PC-9 (cell line): ENCODE measurements at regions not wholly inside any gene's neighbourhood (a gene's known extent, or its start where the extent isn't known, plus 50 kb on each side); places are given as distances from the start of the nearest gene placed in this dataset.

ENCODE experiments used
- BruUV-seq: library from RNA; stranded (reverse); fragments of 400-500 nt; replicated peaks from 2 replicates; lab custom pipeline; 2021; lab: Mats Ljungman, UMichigan
- CTCF ChIA-PET: fragments of 300-600 bp; sonication (Branson Sonifier 250); formaldehyde crosslinking; loops from one replicate; lab custom pipeline; 2022; ENCODE audit warnings: antibody characterized with exemption; lab: Charles Lee
- POLR2A ChIA-PET: fragments of 300-600 bp; sonication (Branson Sonifier 250); formaldehyde crosslinking; loops from one replicate; lab custom pipeline; 2022; ENCODE audit warnings: antibody characterized with exemption; ENCODE audit not compliant: unreplicated experiment; lab: Charles Lee
- DNase-seq, 2 experiments: peaks; one replicate each; pipeline versions ENCODE4 v3.0.0 to v3.0.0-alpha.2; 2015 to 2022; ENCODE audit warnings: mixed read lengths in 1 of 2
- H2AFZ ChIP-seq: fragments of 200-600 bp; sonication (generic); 2 replicates; pipeline ENCODE4 v1.8.1; 2017; ENCODE audit warnings: antibody characterized with exemption
- H3F3A ChIP-seq: fragments of 200-600 bp; sonication (generic); 2 replicates; pipeline ENCODE4 v1.8.1; 2017; ENCODE audit warnings: antibody characterized with exemption, mild to moderate bottlenecking, low read depth; ENCODE audit not compliant: insufficient read depth
- H3K27ac ChIP-seq: fragments of 200-600 bp; sonication (generic); 2 replicates; pipeline ENCODE4 v1.6.1; 2016; ENCODE audit warnings: mixed run types
- H3K27me3 ChIP-seq: fragments of 200-600 bp; sonication (generic); 2 replicates; pipeline ENCODE4 v1.6.1; 2016; ENCODE audit warnings: low read depth, mixed run types; ENCODE audit not compliant: insufficient read depth
- H3K36me3 ChIP-seq: fragments of 200-600 bp; sonication (generic); 2 replicates; pipeline ENCODE4 v1.6.1; 2016; ENCODE audit warnings: low read depth, mixed run types
- H3K4me1 ChIP-seq: fragments of 200-600 bp; sonication (generic); replicated peaks from 2 replicates; pipeline ENCODE4 v1.6.1; 2016; ENCODE audit warnings: mixed run types; ENCODE audit not compliant: insufficient read depth
- H3K4me2 ChIP-seq: fragments of 200-600 bp; sonication (generic); 2 replicates; pipeline ENCODE4 v1.6.1; 2017; ENCODE audit warnings: mixed run types
- H3K4me3 ChIP-seq: fragments of 200-600 bp; sonication (generic); 2 replicates; pipeline ENCODE4 v1.6.1; 2016; ENCODE audit warnings: mixed run types
- H3K79me2 ChIP-seq: fragments of 200-600 bp; sonication (generic); 2 replicates; pipeline ENCODE4 v1.6.1; 2017; ENCODE audit warnings: low read depth, mixed run types
- H3K9me2 ChIP-seq: fragments of 200-600 bp; sonication (generic); 2 replicates; pipeline ENCODE4 v1.8.1; 2017; ENCODE audit warnings: mild to moderate bottlenecking; ENCODE audit not compliant: insufficient read depth
- H3K9me3 ChIP-seq: fragments of 200-600 bp; sonication (generic); 2 replicates; pipeline ENCODE4 v1.8.1; 2016; ENCODE audit warnings: low read depth; ENCODE audit not compliant: insufficient read depth
- H4K20me1 ChIP-seq: fragments of 200-600 bp; sonication (generic); 2 replicates; pipeline ENCODE4 v1.8.1; 2017; ENCODE audit not compliant: insufficient read depth
- EZH2 ChIP-seq: fragments of 200-600 bp; sonication (generic); IDR thresholded peaks from 2 replicates; pipeline ENCODE4 v1.8.0; 2017; ENCODE audit warnings: antibody characterized with exemption, low read depth
- intact Hi-C: fragments of 100-400 bp; cut with micrococcal nuclease; formaldehyde crosslinking; loops from one replicate; pipeline ENCODE4 v1.10.0; 2022; ENCODE audit not compliant: unreplicated experiment
- TF ChIP-seq, protein P1 (sequence below): fragments of 200-600 bp; sonication (generic); conservative IDR thresholded peaks from 2 replicates; pipeline ENCODE4 v1.6.1; 2017; ENCODE audit warnings: mixed run types, antibody characterized with exemption, mild to moderate bottlenecking, moderate library complexity

DNA sequence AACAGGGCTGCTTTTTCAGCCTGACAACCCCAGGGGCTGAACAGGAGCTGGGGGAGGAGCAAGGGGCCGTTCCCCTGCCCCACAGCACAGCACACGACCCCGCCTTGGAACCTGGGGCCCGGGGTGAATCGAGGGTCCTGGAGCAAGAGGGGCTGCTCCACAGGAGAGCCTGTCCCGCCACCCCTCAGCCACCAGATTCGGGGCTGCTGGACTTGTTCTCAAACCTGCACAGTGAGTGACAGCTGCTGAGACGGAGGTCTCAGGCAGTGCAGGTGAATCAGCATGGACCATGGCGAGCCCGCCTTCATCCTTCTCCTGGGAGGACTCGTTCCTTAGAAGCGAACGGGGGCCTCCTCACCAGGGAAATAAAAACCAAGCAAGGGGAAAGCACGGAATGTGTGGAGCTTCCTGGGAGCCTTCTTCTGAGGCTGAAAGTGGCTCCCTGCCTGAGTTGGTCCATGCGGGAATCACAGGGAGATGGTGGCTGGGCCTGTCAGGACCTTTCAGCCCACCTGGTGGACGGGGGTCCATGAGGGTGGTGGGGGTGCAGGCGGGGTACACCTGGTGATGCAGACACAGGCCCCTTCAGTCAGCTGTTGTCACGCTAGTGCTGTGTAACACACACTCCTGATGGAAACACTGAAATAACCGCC lies 125.4 kb downstream of the SIK1 start:
- no peaks in the 10 kb centered on the region for H3K36me3 ChIP-seq
- intact Hi-C loops, result no loop called here
- TF ChIP-seq, protein P1, sequence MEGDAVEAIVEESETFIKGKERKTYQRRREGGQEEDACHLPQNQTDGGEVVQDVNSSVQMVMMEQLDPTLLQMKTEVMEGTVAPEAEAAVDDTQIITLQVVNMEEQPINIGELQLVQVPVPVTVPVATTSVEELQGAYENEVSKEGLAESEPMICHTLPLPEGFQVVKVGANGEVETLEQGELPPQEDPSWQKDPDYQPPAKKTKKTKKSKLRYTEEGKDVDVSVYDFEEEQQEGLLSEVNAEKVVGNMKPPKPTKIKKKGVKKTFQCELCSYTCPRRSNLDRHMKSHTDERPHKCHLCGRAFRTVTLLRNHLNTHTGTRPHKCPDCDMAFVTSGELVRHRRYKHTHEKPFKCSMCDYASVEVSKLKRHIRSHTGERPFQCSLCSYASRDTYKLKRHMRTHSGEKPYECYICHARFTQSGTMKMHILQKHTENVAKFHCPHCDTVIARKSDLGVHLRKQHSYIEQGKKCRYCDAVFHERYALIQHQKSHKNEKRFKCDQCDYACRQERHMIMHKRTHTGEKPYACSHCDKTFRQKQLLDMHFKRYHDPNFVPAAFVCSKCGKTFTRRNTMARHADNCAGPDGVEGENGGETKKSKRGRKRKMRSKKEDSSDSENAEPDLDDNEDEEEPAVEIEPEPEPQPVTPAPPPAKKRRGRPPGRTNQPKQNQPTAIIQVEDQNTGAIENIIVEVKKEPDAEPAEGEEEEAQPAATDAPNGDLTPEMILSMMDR, result no peak
- TF ChIP-seq EZH2, result no peak
- no peak overlapping the region for H3K4me2 ChIP-seq
- no TSS peak for BruUV-seq
- H2AFZ ChIP-seq, result no peak overlapping the region
- H3K9me3 ChIP-seq, result no peaks in the 10 kb centered on the region
- no peak overlapping the region for H3K27ac ChIP-seq
- H3K4me1 ChIP-seq, result no peaks in the 10 kb centered on the region
- CTCF ChIA-PET, result no interaction called here
- no peaks in the 10 kb centered on the region for H3K79me2 ChIP-seq
- DNase-seq, result no peak
- H3K27me3 ChIP-seq, result no peaks in the 10 kb centered on the region
- POLR2A ChIA-PET, result no interaction called here
- H3K4me3 ChIP-seq, result no peak overlapping the region
- no peaks in the 10 kb centered on the region for H3F3A ChIP-seq
- no peaks in the 10 kb centered on the region for H3K9me2 ChIP-seq
- no peaks in the 10 kb centered on the region for H4K20me1 ChIP-seq

DNA sequence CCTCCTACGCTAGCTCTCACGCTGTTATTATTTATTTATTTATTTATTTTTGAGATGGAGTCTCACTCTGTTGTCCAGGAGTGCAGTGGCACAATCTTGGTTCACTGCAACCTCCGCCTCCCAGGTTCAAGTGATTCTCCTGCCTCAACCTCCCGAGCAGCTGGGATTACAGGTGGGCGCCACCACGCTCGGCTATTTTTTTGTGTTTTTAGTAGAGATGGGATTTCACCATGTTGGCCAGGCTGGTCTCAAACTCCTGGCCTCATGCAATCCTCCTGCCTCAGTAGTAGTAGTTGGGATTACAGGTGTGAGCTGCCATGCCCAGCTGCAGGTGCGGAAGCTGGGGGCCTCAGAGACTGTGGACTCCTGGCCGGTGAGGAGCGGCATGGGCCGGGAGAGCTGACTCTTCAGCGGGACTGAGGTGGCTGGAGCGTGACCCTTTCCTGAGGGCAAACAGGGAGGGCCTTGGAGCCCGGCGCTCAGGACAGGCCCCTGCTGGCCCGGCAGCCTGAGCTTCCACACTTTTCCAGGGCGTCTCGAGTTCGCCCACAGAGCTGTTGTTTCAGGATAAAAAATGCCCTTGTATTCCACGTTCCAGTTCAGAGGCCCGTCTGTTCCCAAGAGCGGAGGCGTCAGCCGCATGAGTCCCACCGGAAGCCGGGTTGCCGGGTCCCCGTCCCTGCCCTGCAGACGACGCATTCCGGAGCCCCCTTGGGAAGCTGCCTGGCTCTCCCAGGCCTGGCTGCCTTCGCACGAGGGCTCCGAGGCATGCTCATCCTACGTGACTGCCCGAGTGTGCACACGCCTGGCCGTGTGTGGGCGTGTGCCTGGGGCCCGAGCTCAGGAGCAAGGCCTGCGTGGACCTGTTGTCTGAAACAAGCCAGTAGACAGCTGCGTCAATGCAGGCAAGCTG lies 126.2 kb downstream of the SIK1 start:
- no peaks in the 10 kb centered on the region for H3K36me3 ChIP-seq
- H3K4me1 ChIP-seq, result no peaks in the 10 kb centered on the region
- H3K4me2 ChIP-seq, result no peak overlapping the region
- H3K27ac ChIP-seq, result no peak overlapping the region
- BruUV-seq, result no TSS peak
- intact Hi-C loops, result no loop called here
- no peaks in the 10 kb centered on the region for H3F3A ChIP-seq
- CTCF ChIA-PET, result no interaction called here
- H3K9me2 ChIP-seq, result no peaks in the 10 kb centered on the region
- no peaks in the 10 kb centered on the region for H3K9me3 ChIP-seq
- no peak for DNase-seq
- POLR2A ChIA-PET, result no interaction called here
- no peak overlapping the region for H2AFZ ChIP-seq
- H3K79me2 ChIP-seq, result no peaks in the 10 kb centered on the region
- no peak for TF ChIP-seq EZH2
- TF ChIP-seq, protein P1, result no peak
- H4K20me1 ChIP-seq, result no peaks in the 10 kb centered on the region
- no peak overlapping the region for H3K4me3 ChIP-seq
- H3K27me3 ChIP-seq, result no peaks in the 10 kb centered on the region

DNA sequence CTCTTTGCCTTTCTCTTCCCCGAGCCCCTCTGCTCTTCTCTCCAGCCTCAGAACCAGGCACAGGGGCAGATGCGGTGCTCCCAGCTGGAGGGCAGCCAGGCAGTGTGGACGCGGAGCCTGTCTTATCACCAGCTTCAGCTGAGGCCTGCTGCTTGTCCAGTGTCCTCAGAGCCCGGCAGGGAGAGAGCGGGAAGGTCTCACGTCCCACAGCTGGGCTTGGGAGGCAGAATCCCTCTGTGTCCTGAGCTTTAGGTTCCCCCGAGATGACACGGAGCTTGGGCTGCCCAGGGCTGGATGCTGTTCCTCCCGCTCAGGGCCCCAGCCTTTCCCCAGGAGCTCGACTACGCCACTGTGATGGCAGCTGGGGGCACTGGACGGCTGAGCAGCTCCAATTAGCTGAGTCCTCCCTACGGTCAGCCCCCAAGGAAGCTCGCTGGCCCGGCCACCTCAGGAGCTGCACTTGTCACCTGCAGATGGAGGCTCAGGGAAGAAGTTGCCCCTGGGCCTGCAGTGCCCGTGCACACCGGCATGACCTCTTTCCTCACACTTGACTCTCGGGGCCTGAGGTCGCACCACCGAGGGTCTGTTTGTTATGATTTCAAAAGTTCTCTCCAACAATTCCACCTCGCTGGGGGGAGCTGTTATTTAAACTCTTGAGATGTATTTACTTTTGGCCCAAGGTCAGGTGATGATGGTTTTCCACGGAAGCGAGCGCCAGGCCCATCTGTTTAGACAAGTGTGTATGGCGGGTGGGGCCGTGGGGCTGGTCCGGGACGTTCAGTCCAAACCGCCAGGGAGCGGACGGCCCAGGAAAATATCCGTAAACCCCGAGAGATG lies 127.3 kb downstream of the SIK1 start:
- BruUV-seq, result no TSS peak
- H3K27me3 ChIP-seq, result no peaks in the 10 kb centered on the region
- no peak overlapping the region for H3K4me2 ChIP-seq
- TF ChIP-seq EZH2, result no peak
- TF ChIP-seq, protein P1, result no peak
- POLR2A ChIA-PET, result no interaction called here
- no peaks in the 10 kb centered on the region for H3K79me2 ChIP-seq
- no peak overlapping the region for H2AFZ ChIP-seq
- intact Hi-C loops, result no loop called here
- H3K27ac ChIP-seq, result no peak overlapping the region
- CTCF ChIA-PET, result no interaction called here
- H3K4me1 ChIP-seq, result no peaks in the 10 kb centered on the region
- H3K36me3 ChIP-seq, result no peaks in the 10 kb centered on the region
- H3F3A ChIP-seq, result no peaks in the 10 kb centered on the region
- H3K4me3 ChIP-seq, result no peak overlapping the region
- H3K9me3 ChIP-seq, result no peaks in the 10 kb centered on the region
- H4K20me1 ChIP-seq, result no peaks in the 10 kb centered on the region
- no peaks in the 10 kb centered on the region for H3K9me2 ChIP-seq
- no peak for DNase-seq
